HG03460 (cell line): ENCODE measurements at regions not wholly inside any gene's neighbourhood (a gene's known extent, or its start where the extent isn't known, plus 50 kb on each side); places are given as distances from the start of the nearest gene placed in this dataset.
A peak's percentile ranks its signal among the peaks of the same experiment; 100 is the strongest.

ENCODE experiments used
- ATAC-seq: cut with Tn5 transposase; IDR thresholded peaks from one replicate; pipeline ENCODE4 v1.9.1; 2021; ENCODE audit not compliant: unreplicated experiment

- ATAC-seq, result no peak
Measured at GRCh38 chr18:77895250-77895649, 645.6 kb downstream of the GALR1 start.

- ATAC-seq, result no peak
Measured at GRCh38 chr18:77896586-77897252, 647.1 kb downstream of the GALR1 start.

- ATAC-seq, result no peak
Measured at GRCh38 chr18:77897606-77898005, 648.0 kb downstream of the GALR1 start.

- peak; percentile 100 for ATAC-seq
Measured at GRCh38 chr18:77899972-77900754, 650.5 kb downstream of the GALR1 start.

- ATAC-seq, result no peak
Measured at GRCh38 chr18:77905011-77905410, 655.4 kb downstream of the GALR1 start.

- no peak for ATAC-seq
Measured at GRCh38 chr18:77905449-77906055, 655.9 kb downstream of the GALR1 start.

- no peak for ATAC-seq
Measured at GRCh38 chr18:77906103-77906892, 656.6 kb downstream of the GALR1 start.

GRCh38 chr18:77910347-77910746, 660.7 kb downstream of the GALR1 start:
- no peak for ATAC-seq

GRCh38 chr18:77911971-77912605, 662.4 kb downstream of the GALR1 start:
- ATAC-seq, result no peak

- no peak for ATAC-seq
Measured at GRCh38 chr18:77918730-77919129, 669.1 kb downstream of the GALR1 start.

GRCh38 chr18:77919923-77920322, 670.3 kb downstream of the GALR1 start:
- no peak for ATAC-seq

- no peak for ATAC-seq
Measured at GRCh38 chr18:77935342-77935741, 685.7 kb downstream of the GALR1 start.

GRCh38 chr18:77940566-77940965, 690.9 kb downstream of the GALR1 start:
- no peak for ATAC-seq

GRCh38 chr18:77944533-77944932, 694.9 kb downstream of the GALR1 start:
- no peak for ATAC-seq

GRCh38 chr18:77948567-77948966, 698.9 kb downstream of the GALR1 start:
- ATAC-seq, result no peak

GRCh38 chr18:77949355-77949973, 699.8 kb downstream of the GALR1 start:
- ATAC-seq, result no peak

GRCh38 chr18:77959248-77959647, 709.6 kb downstream of the GALR1 start:
- ATAC-seq, result no peak

- no peak for ATAC-seq
Measured at GRCh38 chr18:77960791-77961410, 711.3 kb downstream of the GALR1 start.

GRCh38 chr18:77967071-77967470, 717.4 kb downstream of the GALR1 start:
- ATAC-seq, result no peak

- no peak for ATAC-seq
Measured at GRCh38 chr18:77967791-77968190, 718.1 kb downstream of the GALR1 start.
